NCI-H510A (cell line): ENCODE measurements at regions not wholly inside any gene's neighbourhood (a gene's known extent, or its start where the extent isn't known, plus 50 kb on each side); places are given as distances from the start of the nearest gene placed in this dataset.

ENCODE experiments used
- DNase-seq: peaks from one replicate; lab custom pipeline; 2025; lab: John Stamatoyannopoulos, UW

GRCh38 chr5:96035796-96036195 lies 74.1 kb upstream of the ELL2 start:
- DNase-seq, result no peak

GRCh38 chr5:96033116-96033515 lies 71.5 kb upstream of the ELL2 start:
- no peak for DNase-seq

- no peak for DNase-seq
Observed at GRCh38 chr5:96031811-96032261, 70.2 kb upstream of the ELL2 start.

- no peak for DNase-seq
Observed at GRCh38 chr5:96031180-96031579, 69.5 kb upstream of the ELL2 start.

GRCh38 chr5:96026406-96027041 lies 64.9 kb upstream of the ELL2 start:
- DNase-seq, result no peak

GRCh38 chr5:96024683-96025475 lies 63.2 kb upstream of the ELL2 start:
- no peak for DNase-seq

- DNase-seq, result no peak
Observed at GRCh38 chr5:96023518-96023917, 61.9 kb upstream of the ELL2 start.

- DNase-seq, result no peak
Observed at GRCh38 chr5:96022971-96023370, 61.3 kb upstream of the ELL2 start.

GRCh38 chr5:96017951-96018350 lies 56.3 kb upstream of the ELL2 start:
- no peak for DNase-seq

- no peak for DNase-seq
Observed at GRCh38 chr5:96016216-96016615, 54.6 kb upstream of the ELL2 start.

- no peak for DNase-seq
Observed at GRCh38 chr5:96015709-96016108, 54.1 kb upstream of the ELL2 start.

GRCh38 chr5:96014395-96014794 lies 52.7 kb upstream of the ELL2 start:
- DNase-seq, result no peak

GRCh38 chr5:96013254-96013653 lies 51.6 kb upstream of the ELL2 start:
- no peak for DNase-seq

- DNase-seq, result no peak
Observed at GRCh38 chr5:96012399-96012798, 50.7 kb upstream of the ELL2 start.
